ENCODE measurements at regions not wholly inside any gene's neighbourhood (a gene's known extent, or its start where the extent isn't known, plus 50 kb on each side); places are given as distances from the start of the nearest gene placed in this dataset.

DNA sequence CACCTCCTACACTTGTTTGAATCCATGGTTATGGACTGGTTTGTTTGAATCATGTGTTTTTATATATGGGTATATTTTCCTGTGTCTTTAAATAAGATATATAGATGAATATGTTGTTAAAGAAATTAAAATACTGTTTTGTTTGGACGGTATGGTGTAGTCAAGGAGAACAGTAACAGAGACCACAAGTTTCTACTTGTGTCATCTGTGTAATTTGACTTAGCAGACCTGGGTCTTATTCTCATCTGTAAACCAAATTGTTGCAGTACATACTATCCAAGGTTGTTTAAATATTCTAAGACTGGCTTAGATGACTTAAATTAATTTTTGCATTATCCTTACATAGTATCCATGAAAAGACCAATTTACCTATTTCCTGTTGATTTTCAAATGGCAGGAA is 361.1 kb upstream of the SLITRK1 start:
- DNase-seq (ENCODE audit: low spot score), result no peak

GRCh38 chr13:84239032-84239431 is 356.8 kb upstream of the SLITRK1 start:
- DNase-seq (ENCODE audit: low spot score), result no peak

DNA sequence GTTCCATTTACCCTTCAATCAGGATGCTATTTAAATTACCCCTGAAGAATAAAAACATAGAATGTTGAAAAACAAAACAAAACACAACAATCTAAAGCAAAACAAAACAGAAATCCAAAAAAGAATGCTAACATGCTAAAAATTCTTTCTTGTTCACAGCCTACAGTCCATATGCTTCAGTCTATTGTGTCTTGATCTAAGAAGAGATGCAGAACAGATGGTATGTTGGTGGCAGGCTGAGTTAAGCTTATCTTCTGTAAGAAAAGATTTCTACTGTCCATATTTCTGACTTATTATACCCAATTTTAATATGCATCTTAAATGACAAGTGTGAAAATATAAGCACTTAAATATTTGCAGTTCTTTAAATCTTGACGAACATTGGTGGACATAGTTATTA is 356.1 kb upstream of the SLITRK1 start:
- DNase-seq (ENCODE audit: low spot score), result no peak

DNA sequence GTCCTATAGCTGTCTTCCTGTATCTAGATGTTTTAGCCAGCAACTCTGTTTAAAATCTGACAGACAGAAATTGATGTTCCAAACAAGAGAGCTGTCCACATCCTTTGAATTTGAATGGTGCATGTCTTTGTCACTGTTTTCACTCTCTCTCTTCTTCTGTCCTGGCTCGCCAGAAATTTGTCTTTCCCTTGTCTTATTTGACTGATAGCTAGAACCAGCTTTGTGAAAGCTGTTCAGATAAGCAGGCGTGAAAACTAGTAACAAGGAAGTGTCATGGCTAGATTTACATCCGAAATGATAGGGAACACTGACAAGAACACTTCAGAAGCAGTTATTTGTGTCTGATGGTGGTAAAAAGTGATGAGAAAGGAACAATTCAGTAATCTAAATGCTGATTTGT is 354.9 kb upstream of the SLITRK1 start:
- no peak for DNase-seq (ENCODE audit: low spot score)

DNA sequence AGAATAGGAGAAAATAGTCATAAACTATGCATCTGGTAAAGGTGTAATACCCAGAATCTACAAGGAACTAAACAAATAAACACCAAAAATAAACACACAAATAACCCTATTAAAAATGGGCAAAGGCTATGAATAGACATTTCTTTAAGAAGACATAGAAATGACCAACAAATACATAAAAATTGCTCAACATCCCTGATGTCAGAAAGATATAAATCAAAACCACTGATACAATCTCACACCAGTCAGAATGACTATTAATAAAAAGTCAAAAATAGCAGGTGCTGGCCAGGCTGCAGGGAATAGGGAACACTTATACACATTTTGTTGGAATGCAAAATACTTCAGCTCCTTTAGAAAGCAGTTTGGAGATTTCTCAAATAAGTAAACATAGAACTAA is 352.1 kb upstream of the SLITRK1 start:
- DNase-seq (ENCODE audit: low spot score), result no peak

- DNase-seq (ENCODE audit: low spot score), result no peak
These were observed 348.3 kb upstream of the SLITRK1 start for GRCh38 chr13:84230568-84230967.

- no peak for DNase-seq (ENCODE audit: low spot score)
These were observed 328.8 kb upstream of the SLITRK1 start for GRCh38 chr13:84211048-84211447.

DNA sequence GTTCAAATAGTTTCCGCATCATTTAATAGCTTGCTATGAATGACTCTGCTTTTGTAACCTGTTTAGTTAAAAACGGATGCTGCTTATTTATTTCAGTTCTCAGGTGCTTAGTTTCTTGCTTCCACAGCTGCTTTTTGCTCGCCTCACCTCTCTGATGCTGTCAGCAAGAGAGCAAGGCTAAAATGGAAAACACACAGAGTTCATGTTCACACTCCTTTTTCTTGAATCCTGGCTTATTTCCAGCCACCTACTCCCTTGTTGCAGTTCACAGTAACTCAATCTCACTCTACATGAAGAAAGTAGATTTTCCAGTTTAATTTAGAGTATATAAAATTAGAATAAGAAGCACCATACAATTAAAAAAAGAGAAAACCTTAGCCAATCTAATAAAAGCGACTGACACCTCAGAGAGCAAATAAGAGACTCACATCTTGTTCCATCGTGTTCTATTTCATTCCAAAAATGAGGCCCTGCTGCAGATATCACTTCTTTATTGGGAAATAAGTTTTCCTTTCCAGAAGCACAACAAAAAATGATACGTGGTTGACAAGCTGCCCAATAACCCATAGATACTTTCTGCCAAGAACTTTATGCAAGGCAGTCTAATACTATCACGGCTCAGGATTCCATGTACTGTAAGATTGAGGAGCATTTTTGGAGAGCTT is 326.1 kb upstream of the SLITRK1 start:
- no peak for DNase-seq (ENCODE audit: low spot score)

- no peak for DNase-seq (ENCODE audit: low spot score)
These were observed 325.2 kb upstream of the SLITRK1 start for GRCh38 chr13:84207509-84207908.

DNA sequence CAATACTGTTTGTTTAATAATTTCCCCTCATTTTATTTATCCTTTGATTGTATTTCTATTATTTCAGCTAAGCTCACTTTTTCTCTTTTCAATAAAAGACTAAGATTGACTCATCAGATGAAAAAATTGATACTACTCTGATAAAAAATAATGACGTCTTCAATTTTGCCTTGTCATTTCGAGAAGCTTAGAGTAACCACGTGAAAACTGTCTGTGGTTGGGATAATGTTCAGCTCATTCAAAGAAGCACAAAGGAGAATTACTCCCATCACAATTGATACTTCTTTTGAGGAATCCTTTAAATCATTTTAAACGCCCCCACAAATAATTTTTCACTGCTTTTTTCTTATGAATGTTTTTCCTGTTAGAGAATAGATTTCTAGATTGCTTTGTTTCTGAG is 318.7 kb upstream of the SLITRK1 start:
- no peak for DNase-seq (ENCODE audit: low spot score)

GRCh38 chr13:84192125-84192524 is 309.9 kb upstream of the SLITRK1 start:
- DNase-seq (ENCODE audit: low spot score), result no peak

- no peak for DNase-seq (ENCODE audit: low spot score)
These were observed 308.9 kb upstream of the SLITRK1 start for GRCh38 chr13:84191139-84191538.

GRCh38 chr13:84187626-84188025 is 305.4 kb upstream of the SLITRK1 start:
- DNase-seq (ENCODE audit: low spot score), result no peak

GRCh38 chr13:84139561-84140158 is 257.4 kb upstream of the SLITRK1 start:
- DNase-seq (ENCODE audit: low spot score), result no peak

DNA sequence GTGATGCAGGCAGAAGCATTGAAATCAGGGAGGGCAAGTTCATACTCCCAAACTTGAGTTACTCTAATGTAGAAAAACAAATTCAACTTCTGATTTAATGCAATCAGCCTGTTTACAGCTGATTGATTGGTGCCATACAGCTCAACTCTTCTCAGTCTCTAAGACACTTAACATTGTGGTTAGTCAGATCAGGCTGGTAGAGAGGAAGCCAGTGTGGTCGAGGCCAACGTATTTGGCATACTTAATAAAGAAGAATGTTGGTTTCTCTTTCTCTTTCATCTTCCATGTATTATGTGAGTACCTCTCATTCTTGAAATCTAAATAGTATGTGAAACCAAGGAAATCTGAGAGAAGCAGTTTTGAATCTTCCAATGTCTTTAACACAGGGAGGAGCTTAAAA is 255.0 kb upstream of the SLITRK1 start:
- no peak for DNase-seq (ENCODE audit: low spot score)

DNA sequence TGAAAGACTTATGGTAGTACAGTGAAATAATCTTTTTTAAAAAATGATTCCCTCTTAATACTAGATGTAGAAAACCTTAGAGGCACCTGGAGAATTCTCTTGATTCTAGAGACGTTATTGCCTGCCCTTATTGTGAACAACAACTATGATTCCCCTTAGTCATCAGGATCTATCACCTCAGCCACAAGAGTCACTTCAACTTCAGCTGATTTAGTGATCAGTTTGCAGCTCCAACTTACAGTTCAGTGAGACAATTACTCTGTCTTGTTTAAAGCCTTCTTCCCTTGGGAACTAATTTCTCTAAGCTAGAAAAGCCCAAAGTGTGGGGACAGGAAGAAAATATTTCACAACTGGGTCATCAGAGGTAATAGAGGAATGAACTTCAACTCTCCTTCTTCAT is 254.3 kb upstream of the SLITRK1 start:
- no peak for DNase-seq (ENCODE audit: low spot score)

GRCh38 chr13:84132491-84132890 is 250.2 kb upstream of the SLITRK1 start:
- no peak for DNase-seq (ENCODE audit: low spot score)

DNA sequence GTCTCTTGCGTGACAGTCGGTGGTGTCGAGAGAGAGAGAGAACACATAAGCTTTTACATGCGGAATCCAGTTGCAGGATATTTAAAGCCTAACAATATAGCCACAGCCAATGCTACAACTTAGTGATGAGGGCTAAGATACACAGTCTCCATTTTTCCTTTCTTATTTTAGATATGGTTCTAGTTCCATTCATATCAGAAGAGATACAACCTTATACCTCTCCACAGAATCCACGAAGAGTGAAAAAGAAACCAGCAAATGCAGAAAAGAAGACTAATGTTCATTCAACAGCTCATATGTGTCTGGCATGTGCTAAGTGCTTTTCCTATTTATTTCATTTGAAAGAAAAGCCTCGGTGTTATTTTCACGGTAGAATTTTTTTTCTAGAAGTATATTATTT is 249.0 kb upstream of the SLITRK1 start:
- DNase-seq (ENCODE audit: low spot score), result no peak

GRCh38 chr13:84130495-84131114 is 248.3 kb upstream of the SLITRK1 start:
- DNase-seq (ENCODE audit: low spot score), result no peak

- no peak for DNase-seq (ENCODE audit: low spot score)
These were observed 247.7 kb upstream of the SLITRK1 start for GRCh38 chr13:84129966-84130365.

DNA sequence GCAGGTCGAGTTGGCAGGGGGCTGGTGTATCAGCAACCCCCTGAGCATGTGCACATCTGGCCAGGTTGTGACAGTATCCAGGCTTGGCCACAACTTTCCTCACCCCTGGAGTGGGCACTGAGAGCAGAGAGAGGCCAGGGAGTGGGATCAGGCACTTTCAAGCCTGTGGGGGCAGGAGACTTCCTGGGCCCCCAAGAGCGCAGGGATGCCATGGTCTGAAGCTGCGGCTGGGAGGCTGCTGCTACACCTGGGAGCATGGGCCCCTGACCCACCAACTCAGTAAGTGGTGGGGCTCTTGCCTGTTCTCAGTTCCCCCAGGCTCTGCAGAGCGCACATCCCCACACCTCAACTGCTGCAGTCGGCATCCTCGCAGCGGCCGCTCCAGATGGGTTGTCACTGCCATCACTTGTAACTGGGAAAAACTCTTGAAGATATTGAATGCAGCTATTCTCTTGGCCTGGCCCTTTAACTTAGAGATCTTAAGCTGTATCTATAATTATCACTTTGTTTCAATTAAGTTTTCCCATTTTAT is 245.4 kb upstream of the SLITRK1 start:
- no peak for DNase-seq (ENCODE audit: low spot score)

DNA sequence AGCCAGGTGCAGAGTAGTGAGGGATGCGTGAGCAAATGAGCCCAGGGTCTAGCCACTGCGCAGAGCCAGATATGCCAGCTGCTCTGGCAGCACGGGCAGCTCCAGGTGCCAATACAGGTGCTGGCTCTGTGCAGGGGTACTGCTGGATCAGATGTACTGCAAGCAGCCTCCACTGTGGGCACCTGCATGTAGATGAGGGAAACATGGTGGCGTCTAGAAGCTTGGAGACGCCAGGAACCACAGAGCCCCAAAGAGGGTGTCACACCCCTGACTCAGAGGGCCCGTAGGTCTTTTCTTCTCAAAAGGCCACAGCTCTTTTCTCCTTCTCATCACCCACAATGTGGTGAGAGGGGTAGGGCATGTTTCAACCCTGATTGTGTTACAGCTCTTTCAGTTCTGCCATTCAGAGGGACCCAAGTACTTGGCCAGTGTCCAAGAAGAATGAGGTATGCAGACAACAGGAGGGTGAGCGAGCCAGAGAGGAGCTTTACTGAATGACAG is 244.4 kb upstream of the SLITRK1 start:
- no peak for DNase-seq (ENCODE audit: low spot score)

DNA sequence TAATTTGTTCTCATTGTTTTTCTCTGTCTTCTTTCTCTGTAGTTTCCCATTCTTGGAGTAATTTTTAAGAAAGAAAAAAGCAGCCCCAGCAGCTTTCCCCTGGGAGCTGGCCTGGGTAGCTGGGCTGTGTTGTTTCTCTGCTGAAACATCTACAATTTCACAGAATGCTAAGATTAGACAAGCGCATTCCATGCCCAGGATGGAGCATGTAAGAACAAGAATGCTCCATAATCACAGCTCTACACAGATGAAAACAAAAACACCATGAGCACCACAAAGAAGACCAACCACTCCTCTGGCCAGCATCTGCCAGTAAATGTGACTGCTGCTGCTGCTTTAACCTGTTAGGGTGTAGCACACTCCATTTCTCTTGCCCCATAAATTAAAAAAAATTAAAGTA is 239.2 kb upstream of the SLITRK1 start:
- no peak for DNase-seq (ENCODE audit: low spot score)
